ENCODE measurements at regions not wholly inside any gene's neighbourhood (a gene's known extent, or its start where the extent isn't known, plus 50 kb on each side); places are given as distances from the start of the nearest gene placed in this dataset.

DNA sequence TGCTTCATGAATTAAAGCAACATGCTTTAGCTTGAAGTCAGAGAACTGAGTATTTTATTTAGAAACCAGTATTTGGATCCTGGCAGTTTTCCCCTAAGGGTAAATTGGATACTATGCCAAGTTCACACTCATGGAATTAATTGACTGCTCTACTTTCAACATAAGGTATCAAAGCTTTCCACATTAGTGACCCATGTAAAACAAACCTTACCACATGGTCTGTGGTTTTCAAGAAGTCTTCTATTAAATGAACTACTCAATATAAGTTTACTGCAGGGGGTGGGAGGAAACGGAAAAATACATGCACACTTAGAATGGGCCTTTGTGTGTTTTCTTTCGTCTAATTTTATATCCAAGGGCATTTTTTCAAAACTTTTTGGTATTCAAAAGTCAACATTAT, 232.0 kb upstream of the FBXL7 start:
- Mint-ChIP-seq H3K36me3 (ENCODE audit: low read depth) (no peaks in the 10 kb centered on the region), H3K4me1 (ENCODE audit: low read depth) (no peaks in the 10 kb centered on the region), H3K27ac (no peak overlapping the region), H3K4me3 (no peak overlapping the region), H3K9me3 (ENCODE audit: insufficient read depth) (no peaks in the 10 kb centered on the region), H3K27me3 (ENCODE audit: low read depth) (no peaks in the 10 kb centered on the region)
- ATAC-seq (no peak), DNase-seq (no peak)
- ChIA-PET POLR2A (no interaction called here), CTCF (no interaction called here)

DNA sequence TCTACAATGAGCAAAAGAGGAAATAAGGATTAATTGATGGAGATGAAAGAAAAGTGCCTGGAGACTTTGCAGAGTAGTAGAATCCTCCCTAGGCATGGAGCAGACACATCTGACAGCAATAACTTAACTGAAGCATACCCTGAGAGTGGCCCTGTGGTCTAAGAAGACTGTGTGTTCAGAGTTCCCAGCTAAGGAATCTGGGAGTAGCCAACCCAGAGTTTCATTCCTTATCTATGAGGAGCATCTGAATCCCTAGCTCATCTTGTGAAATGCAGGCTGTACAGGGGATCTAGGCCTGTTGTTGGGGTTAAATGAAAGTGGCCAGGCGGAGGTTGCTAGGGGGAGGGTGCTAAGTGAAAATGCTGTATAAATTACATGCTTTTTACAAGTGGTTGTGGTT, 233.1 kb upstream of the FBXL7 start:
- CTCF ChIA-PET, result no interaction called here
- POLR2A ChIA-PET, result no interaction called here
- no peak overlapping the region for H3K27ac Mint-ChIP-seq
- no peaks in the 10 kb centered on the region for H3K9me3 Mint-ChIP-seq (ENCODE audit: insufficient read depth)
- no peaks in the 10 kb centered on the region for H3K4me1 Mint-ChIP-seq (ENCODE audit: low read depth)
- no peak overlapping the region for H3K4me3 Mint-ChIP-seq
- no peak for ATAC-seq
- H3K36me3 Mint-ChIP-seq (ENCODE audit: low read depth), result no peaks in the 10 kb centered on the region
- no peaks in the 10 kb centered on the region for H3K27me3 Mint-ChIP-seq (ENCODE audit: low read depth)
- no peak for DNase-seq

DNA sequence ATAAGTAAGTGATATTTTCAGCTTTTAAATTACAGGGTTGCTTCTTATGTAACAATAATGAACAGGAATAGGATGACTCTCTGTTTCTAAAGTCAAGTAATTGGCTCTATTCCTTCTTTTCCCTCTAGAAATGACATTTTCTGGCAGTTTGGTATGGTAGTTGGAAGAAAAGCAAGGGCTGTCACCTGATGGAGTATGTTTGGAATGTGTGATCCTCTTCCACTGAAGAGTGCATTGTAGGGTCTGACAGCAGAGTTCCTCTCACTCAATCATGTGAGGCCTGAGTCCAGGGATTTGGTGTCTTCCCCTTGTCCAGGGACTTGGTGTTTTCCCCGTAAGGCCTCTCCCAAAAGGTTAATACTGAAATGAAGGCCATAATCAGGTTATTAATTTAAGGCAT, 233.8 kb upstream of the FBXL7 start:
- Mint-ChIP-seq H3K27me3 (ENCODE audit: low read depth) (no peaks in the 10 kb centered on the region), H3K4me3 (no peak overlapping the region), H3K27ac (no peak overlapping the region), H3K4me1 (ENCODE audit: low read depth) (no peaks in the 10 kb centered on the region), H3K36me3 (ENCODE audit: low read depth) (no peaks in the 10 kb centered on the region), H3K9me3 (ENCODE audit: insufficient read depth) (no peaks in the 10 kb centered on the region)
- ChIA-PET POLR2A (no interaction called here), CTCF (no interaction called here)
- DNase-seq, result no peak
- ATAC-seq, result no peak

DNA sequence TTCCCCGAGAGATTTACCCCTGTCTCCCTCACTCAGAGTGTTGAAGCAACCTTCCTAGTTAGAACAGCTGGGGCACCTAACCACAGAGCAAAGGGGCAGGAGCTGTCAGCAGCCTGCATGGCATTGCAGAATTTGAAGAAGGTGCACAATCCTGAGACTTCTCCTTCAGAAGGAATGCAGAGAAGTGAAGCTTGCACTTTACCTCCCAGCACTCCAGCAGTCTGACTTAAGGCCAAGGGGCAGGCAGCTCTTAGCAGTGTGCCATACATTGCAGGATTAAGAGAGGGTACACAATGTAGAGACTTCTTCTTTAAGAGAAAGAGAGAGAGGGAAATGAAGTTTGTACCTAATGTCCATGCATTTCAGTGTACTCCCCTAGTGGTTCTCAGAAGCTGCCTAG, 236.0 kb upstream of the FBXL7 start:
- Mint-ChIP-seq H3K27me3 (ENCODE audit: low read depth) (no peaks in the 10 kb centered on the region), H3K4me3 (no peak overlapping the region), H3K4me1 (ENCODE audit: low read depth) (no peaks in the 10 kb centered on the region), H3K36me3 (ENCODE audit: low read depth) (no peaks in the 10 kb centered on the region), H3K9me3 (ENCODE audit: insufficient read depth) (no peaks in the 10 kb centered on the region), H3K27ac (no peak overlapping the region)
- CTCF ChIA-PET, result no interaction called here
- POLR2A ChIA-PET, result no interaction called here
- DNase-seq, result no peak
- ATAC-seq, result no peak

DNA sequence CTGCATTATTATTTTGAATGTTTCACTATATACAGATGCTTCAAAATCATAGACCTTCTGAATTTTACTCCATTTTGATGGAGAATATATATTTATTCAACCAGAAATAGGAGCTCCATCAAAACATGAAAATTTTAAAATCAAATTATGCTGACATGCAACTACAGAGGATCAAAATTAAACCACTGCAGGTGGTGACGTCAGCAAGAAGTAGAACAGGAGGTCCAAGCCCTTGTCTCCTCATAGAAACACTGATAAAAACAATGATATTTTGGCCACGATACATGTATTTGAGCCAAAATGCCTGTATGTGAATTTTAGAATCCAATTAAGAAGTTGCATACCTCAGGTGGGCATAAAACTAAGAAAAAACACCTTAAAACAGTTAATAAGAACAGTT, 236.6 kb upstream of the FBXL7 start:
- no peaks in the 10 kb centered on the region for H3K4me1 Mint-ChIP-seq (ENCODE audit: low read depth)
- POLR2A ChIA-PET, result no interaction called here

DNA sequence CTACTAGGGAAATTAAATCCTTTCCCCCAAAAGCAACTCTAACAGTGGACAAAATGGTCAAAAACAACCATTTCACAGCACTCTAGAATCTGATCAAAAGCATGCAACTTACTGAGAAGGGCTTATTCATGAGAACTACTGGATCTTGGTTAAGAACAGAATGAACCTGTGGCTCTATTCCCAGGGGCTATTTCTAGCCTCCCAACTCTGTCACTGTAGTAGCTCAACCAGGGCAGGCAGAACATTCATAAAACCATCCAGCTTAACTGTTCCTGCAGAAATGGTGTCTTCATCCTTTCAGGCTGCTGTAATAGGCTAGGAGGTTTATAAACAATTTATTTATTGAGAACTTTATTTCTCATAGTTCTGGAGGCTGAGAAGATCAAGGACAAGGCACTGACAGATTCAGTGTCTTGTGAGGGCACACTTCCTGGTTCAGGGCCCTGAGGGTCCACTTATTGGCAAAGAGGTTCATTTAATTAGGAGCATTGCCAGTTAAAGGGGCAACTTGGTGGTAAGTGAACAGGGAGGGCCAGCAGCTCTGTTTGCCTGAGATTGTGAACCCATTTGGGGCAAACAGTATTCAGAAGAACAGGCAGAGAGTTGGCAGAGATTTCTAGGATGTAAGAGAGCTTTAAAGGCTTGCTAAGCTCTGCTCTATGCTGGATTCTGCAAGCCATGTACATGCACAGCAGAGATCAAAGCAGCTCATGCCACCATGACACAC, 238.5 kb upstream of the FBXL7 start:
- ATAC-seq (no peak), DNase-seq (no peak)
- ChIA-PET POLR2A (no interaction called here), CTCF (no interaction called here)
- Mint-ChIP-seq H3K4me3 (no peak overlapping the region), H3K27me3 (ENCODE audit: low read depth) (no peaks in the 10 kb centered on the region), H3K36me3 (ENCODE audit: low read depth) (no peaks in the 10 kb centered on the region), H3K4me1 (ENCODE audit: low read depth) (no peaks in the 10 kb centered on the region), H3K27ac (no peak overlapping the region), H3K9me3 (ENCODE audit: insufficient read depth) (no peaks in the 10 kb centered on the region)

More for the DNA sequence above, 236.6 kb upstream of the FBXL7 start:
- H3K9me3 Mint-ChIP-seq (ENCODE audit: insufficient read depth), result no peaks in the 10 kb centered on the region
- H3K36me3 Mint-ChIP-seq (ENCODE audit: low read depth), result no peaks in the 10 kb centered on the region
- CTCF ChIA-PET, result no interaction called here
- H3K27ac Mint-ChIP-seq, result no peak overlapping the region
- DNase-seq, result no peak
- no peak for ATAC-seq
- H3K4me3 Mint-ChIP-seq, result no peak overlapping the region
- H3K27me3 Mint-ChIP-seq (ENCODE audit: low read depth), result no peaks in the 10 kb centered on the region

DNA sequence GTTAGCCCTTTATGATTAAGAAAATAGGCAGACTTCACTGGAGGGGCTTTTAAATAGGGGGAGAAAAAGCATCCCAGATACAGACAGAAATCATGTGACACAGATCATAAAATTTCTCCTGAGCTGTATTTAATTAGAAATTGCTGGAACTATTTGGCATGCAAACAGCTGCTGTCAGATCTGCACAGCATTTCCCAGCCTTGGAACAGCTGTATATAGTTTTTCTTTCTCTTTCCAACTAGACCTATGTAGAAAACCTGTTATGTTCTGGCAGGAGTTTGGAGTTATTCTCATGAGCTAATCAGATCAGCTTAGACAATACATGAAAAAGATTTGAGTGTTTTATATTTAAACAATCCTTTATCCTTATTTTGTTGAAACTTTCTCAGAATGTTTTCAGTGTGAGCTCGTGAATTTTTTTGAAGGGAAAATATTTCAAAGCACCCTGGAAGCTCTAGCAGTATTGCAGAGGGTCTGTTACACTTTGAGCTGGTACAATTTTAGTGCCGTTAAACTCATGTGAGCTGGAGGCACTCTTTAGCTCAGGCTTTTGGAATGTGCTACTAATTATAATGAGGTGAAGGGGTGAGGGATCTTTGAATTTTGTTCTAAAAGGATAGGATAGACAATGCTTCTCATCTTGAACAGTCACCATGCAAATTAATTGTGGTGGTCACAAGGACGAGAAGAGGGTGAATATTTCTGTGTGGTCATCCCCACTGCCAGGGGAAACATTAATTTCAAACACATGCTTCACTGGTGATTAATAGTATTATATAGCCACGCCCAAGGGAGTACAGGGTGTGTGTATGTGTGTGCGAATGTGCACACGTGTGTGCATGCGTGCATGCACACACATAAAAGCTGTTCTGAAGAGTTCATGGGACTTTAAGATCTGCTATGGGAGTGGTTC, 239.4 kb upstream of the FBXL7 start:
- H3K9me3 Mint-ChIP-seq (ENCODE audit: insufficient read depth), result peaks cover 2% of the 10 kb centered on the region
- no peak for DNase-seq
- POLR2A ChIA-PET, result no interaction called here
- H3K36me3 Mint-ChIP-seq (ENCODE audit: low read depth), result no peaks in the 10 kb centered on the region
- H3K27me3 Mint-ChIP-seq (ENCODE audit: low read depth), result no peaks in the 10 kb centered on the region
- CTCF ChIA-PET, result no interaction called here
- H3K4me3 Mint-ChIP-seq, result no peak overlapping the region
- no peak for ATAC-seq
- no peak overlapping the region for H3K27ac Mint-ChIP-seq
- no peaks in the 10 kb centered on the region for H3K4me1 Mint-ChIP-seq (ENCODE audit: low read depth)

DNA sequence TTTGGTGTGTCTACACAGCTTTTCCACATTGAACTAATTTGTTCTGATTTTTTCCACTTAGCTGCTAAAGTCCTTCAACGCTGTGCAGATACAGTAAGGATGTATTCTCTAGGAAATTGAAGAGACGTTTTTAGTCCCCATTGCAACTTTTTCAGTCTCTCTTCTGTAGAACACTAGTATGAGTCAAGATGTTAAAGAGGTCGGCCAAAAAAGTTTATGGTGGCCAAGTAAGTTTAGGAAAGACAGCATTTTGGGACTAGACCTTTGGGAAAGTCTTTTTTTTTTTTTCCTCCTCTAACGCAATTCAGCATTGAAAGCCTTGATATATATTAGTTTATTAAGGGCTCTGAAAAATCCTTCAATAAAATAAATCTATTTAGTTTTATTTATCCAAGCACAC, 243.5 kb upstream of the FBXL7 start:
- DNase-seq (no peak), ATAC-seq (no peak)
- ChIA-PET CTCF (no interaction called here), POLR2A (no interaction called here)
- Mint-ChIP-seq H3K4me1 (ENCODE audit: low read depth) (no peaks in the 10 kb centered on the region), H3K4me3 (no peak overlapping the region), H3K9me3 (ENCODE audit: insufficient read depth) (peaks cover 6% of the 10 kb centered on the region), H3K27ac (no peak overlapping the region), H3K36me3 (ENCODE audit: low read depth) (no peaks in the 10 kb centered on the region), H3K27me3 (ENCODE audit: low read depth) (no peaks in the 10 kb centered on the region)

DNA sequence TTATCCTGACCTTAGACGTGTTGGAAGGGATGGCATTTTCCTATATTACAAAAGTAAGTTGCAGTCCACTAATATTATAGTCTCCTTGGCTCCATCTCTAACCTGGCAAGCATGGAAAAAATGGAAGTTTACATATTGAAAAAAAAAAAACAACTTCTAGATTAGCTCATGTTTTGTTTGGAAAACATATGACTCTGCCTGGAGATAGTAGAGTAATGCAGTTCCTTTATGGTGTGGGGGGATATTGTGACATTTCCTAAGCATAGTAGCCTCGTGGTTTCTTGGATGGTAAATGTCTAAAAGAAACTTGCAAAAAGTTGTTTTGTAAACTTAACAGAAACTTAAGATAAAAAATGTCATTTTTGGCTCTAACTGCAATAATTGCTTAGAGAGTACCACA, 244.4 kb upstream of the FBXL7 start:
- Mint-ChIP-seq H3K27me3 (ENCODE audit: low read depth) (no peaks in the 10 kb centered on the region), H3K27ac (no peak overlapping the region), H3K4me3 (no peak overlapping the region), H3K9me3 (ENCODE audit: insufficient read depth) (peaks cover 6% of the 10 kb centered on the region), H3K36me3 (ENCODE audit: low read depth) (no peaks in the 10 kb centered on the region), H3K4me1 (ENCODE audit: low read depth) (no peaks in the 10 kb centered on the region)
- ChIA-PET POLR2A (no interaction called here), CTCF (no interaction called here)
- ATAC-seq, result no peak
- DNase-seq, result no peak

DNA sequence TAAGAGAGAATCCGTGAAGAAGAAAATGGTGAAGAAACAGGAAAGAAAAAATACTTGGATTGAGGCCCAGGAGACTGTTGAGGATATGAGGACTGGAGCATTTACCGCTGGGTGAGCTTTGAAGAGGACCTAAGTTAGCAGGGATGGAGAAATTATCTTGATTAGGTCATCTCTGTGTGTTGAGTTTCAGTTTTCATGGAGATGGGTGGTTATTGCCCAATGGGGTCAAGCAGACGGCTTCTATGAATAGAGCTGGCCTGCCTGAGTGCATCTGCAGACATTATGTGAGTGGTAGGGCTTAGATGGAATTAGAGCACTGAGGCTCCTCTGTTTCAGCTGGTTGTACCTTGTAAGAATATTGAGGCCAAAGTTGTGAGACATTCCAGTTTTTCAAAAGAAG, 245.4 kb upstream of the FBXL7 start:
- Mint-ChIP-seq H3K4me3 (no peak overlapping the region), H3K4me1 (ENCODE audit: low read depth) (no peaks in the 10 kb centered on the region), H3K27ac (no peak overlapping the region), H3K27me3 (ENCODE audit: low read depth) (no peaks in the 10 kb centered on the region), H3K9me3 (ENCODE audit: insufficient read depth) (peaks cover 6% of the 10 kb centered on the region), H3K36me3 (ENCODE audit: low read depth) (no peaks in the 10 kb centered on the region)
- CTCF ChIA-PET, result no interaction called here
- ATAC-seq (no peak), DNase-seq (no peak)
- POLR2A ChIA-PET, result no interaction called here

DNA sequence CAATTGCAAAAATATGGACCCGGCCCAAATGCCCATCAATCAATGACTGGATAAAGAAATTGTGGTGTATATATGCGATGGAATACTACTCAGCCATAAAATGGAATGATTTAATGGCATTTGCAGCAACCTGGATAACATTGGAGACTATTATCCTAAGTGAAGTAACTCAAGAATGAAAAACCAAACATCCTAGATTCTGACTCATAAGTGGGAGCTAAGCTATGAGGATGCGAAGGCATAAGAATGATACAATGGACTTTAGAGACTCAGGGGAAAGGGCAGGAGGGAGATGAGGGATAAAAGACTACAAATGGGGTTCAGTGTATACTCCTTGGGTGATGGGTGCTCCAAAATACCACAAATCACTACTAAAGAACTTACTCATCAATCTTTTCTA, 247.6 kb upstream of the FBXL7 start:
- H3K36me3 Mint-ChIP-seq (ENCODE audit: low read depth), result no peaks in the 10 kb centered on the region
- no peaks in the 10 kb centered on the region for H3K4me1 Mint-ChIP-seq (ENCODE audit: low read depth)
- ChIA-PET POLR2A (no interaction called here), CTCF (no interaction called here)
- no peak overlapping the region for H3K27ac Mint-ChIP-seq
- no peak overlapping the region for H3K4me3 Mint-ChIP-seq
- H3K27me3 Mint-ChIP-seq (ENCODE audit: low read depth), result no peaks in the 10 kb centered on the region
- peaks cover 6% of the 10 kb centered on the region for H3K9me3 Mint-ChIP-seq (ENCODE audit: insufficient read depth)
- ATAC-seq (no peak), DNase-seq (no peak)

DNA sequence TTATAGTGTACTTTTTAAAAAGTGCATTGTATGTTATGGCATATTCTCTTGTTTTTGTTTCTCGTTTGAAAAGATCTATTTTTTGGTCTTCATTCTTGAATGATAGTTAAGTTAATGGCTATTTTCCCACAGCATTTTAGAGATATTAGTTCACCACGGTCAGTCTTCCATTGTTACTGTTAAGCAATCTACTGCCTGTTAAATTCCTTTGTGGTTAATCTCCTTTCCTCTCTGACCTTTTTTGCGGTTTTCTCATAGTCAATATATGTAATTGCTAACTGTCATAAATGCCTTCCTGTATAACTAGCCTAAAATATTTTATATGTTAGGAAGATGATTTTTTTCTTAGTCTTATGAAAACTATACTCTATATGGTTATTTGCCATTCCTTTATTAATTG, 250.8 kb upstream of the FBXL7 start:
- H3K27ac Mint-ChIP-seq, result no peak overlapping the region
- no peaks in the 10 kb centered on the region for H3K27me3 Mint-ChIP-seq (ENCODE audit: low read depth)
- H3K4me3 Mint-ChIP-seq, result no peak overlapping the region
- ChIA-PET POLR2A (no interaction called here), CTCF (no interaction called here)
- H3K4me1 Mint-ChIP-seq (ENCODE audit: low read depth), result no peaks in the 10 kb centered on the region
- H3K9me3 Mint-ChIP-seq (ENCODE audit: insufficient read depth), result peaks cover 10% of the 10 kb centered on the region
- DNase-seq (no peak), ATAC-seq (no peak)
- no peaks in the 10 kb centered on the region for H3K36me3 Mint-ChIP-seq (ENCODE audit: low read depth)

DNA sequence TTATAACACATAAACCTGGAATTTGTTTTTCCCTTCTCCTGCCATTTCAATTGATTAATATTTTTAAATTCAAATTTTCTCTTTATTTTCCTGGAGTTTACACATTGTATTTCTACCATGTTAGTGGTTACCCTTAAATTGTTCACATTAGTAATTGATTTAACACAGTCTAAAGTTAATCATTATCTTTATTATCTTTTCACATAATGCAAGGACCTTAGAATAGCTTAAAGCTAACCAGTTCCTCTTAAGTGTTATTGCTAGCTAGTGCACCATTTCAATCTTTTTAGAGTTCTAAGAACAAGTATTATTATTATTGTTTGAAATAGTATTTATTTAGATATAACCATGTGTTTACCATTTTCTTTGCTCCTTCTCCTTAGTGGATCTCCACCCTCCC, 251.2 kb upstream of the FBXL7 start:
- CTCF ChIA-PET, result no interaction called here
- H3K9me3 Mint-ChIP-seq (ENCODE audit: insufficient read depth), result peaks cover 10% of the 10 kb centered on the region

More for the DNA sequence above, 251.2 kb upstream of the FBXL7 start:
- H3K27me3 Mint-ChIP-seq (ENCODE audit: low read depth), result no peaks in the 10 kb centered on the region
- H3K36me3 Mint-ChIP-seq (ENCODE audit: low read depth), result no peaks in the 10 kb centered on the region
- POLR2A ChIA-PET, result no interaction called here
- no peak for ATAC-seq
- DNase-seq, result no peak
- H3K27ac Mint-ChIP-seq, result no peak overlapping the region
- no peaks in the 10 kb centered on the region for H3K4me1 Mint-ChIP-seq (ENCODE audit: low read depth)
- no peak overlapping the region for H3K4me3 Mint-ChIP-seq

Measured in activated CD8-positive, alpha-beta T cell treated with anti-CD3 and anti-CD28 coated beads, Interleukin-2, amount 10 ng/mL, durations not matched to agents 7 days and 5 days (primary cell).